PFSK-1 (cell line): ENCODE measurements at regions not wholly inside any gene's neighbourhood (a gene's known extent, or its start where the extent isn't known, plus 50 kb on each side); places are given as distances from the start of the nearest gene placed in this dataset.

Experiments
- FOXP2 ChIP-seq: optimal IDR thresholded peaks from 2 replicates; pipeline ENCODE3; 2011; ENCODE audit warnings: borderline replicate concordance, control low read depth, inconsistent platforms; ENCODE audit not compliant: insufficient read depth; ENCODE audit errors: extremely low read length, extremely low read depth
- POLR2AphosphoS5 ChIP-seq: IDR thresholded peaks from 2 replicates; pipeline ENCODE4 v1.6.1; 2012; ENCODE audit warnings: low read depth, mild to moderate bottlenecking, control low read depth, low read length, moderate library complexity
- REST ChIP-seq, 2 experiments: IDR thresholded peaks; 2 replicates each; pipeline versions ENCODE4 v1.6.1 to v1.8.0; 2011 to 2012; ENCODE audit warnings: low read depth in 2 of 2, low read length in 2 of 2, control low read depth in 1 of 2, inconsistent platforms in 1 of 2, mild to moderate bottlenecking in 1 of 2, moderate library complexity in 1 of 2; ENCODE audit not compliant: insufficient read depth in 1 of 2
- SIN3A ChIP-seq: IDR thresholded peaks from 2 replicates; pipeline ENCODE4 v1.6.1; 2012; ENCODE audit warnings: mild to moderate bottlenecking, low read length, moderate library complexity, borderline replicate concordance; ENCODE audit not compliant: insufficient read depth
- TAF1 ChIP-seq: IDR thresholded peaks from 2 replicates; pipeline ENCODE4 v1.6.1; 2012; ENCODE audit warnings: low read length, control low read depth, borderline replicate concordance; ENCODE audit not compliant: insufficient read depth

GRCh38 chr10:4678023-4678950 lies 147.7 kb upstream of the AKR1E2 start:
- no peak for TF ChIP-seq FOXP2
- TF ChIP-seq SIN3A, result no peak
- no peak for TF ChIP-seq POLR2AphosphoS5
- TF ChIP-seq TAF1, result no peak
- no peak for TF ChIP-seq REST (IDR thresholded peaks at IDR 0.05; ENCODE audit: insufficient read depth in 1 of 2, low read depth in 2 of 2, low read length in 2 of 2)

- no peak for TF ChIP-seq REST (IDR thresholded peaks at IDR 0.05; ENCODE audit: insufficient read depth in 1 of 2, low read depth in 2 of 2, low read length in 2 of 2)
- no peak for TF ChIP-seq POLR2AphosphoS5
- no peak for TF ChIP-seq TAF1
- TF ChIP-seq SIN3A, result no peak
- no peak for TF ChIP-seq FOXP2
Measured at GRCh38 chr10:4677296-4678021, 148.5 kb upstream of the AKR1E2 start.

- no peak for TF ChIP-seq TAF1
- TF ChIP-seq SIN3A, result no peak
- TF ChIP-seq FOXP2, result no peak
Measured at GRCh38 chr10:4676566-4676965, 149.4 kb upstream of the AKR1E2 start.

GRCh38 chr10:4675808-4676207 lies 150.2 kb upstream of the AKR1E2 start:
- no peak for TF ChIP-seq REST (IDR thresholded peaks at IDR 0.05; ENCODE audit: insufficient read depth in 1 of 2, low read depth in 2 of 2, low read length in 2 of 2)
- TF ChIP-seq POLR2AphosphoS5, result no peak
- TF ChIP-seq FOXP2, result no peak
- no peak for TF ChIP-seq TAF1
- no peak for TF ChIP-seq SIN3A

- TF ChIP-seq POLR2AphosphoS5, result no peak
- TF ChIP-seq REST (IDR thresholded peaks at IDR 0.05; ENCODE audit: insufficient read depth in 1 of 2, low read depth in 2 of 2, low read length in 2 of 2), result no peak
- no peak for TF ChIP-seq TAF1
- TF ChIP-seq FOXP2, result no peak
- TF ChIP-seq SIN3A, result no peak
Measured at GRCh38 chr10:4673279-4674040, 152.5 kb upstream of the AKR1E2 start.
